ENCODE measurements at regions not wholly inside any gene's neighbourhood (a gene's known extent, or its start where the extent isn't known, plus 50 kb on each side); places are given as distances from the start of the nearest gene placed in this dataset.

DNA sequence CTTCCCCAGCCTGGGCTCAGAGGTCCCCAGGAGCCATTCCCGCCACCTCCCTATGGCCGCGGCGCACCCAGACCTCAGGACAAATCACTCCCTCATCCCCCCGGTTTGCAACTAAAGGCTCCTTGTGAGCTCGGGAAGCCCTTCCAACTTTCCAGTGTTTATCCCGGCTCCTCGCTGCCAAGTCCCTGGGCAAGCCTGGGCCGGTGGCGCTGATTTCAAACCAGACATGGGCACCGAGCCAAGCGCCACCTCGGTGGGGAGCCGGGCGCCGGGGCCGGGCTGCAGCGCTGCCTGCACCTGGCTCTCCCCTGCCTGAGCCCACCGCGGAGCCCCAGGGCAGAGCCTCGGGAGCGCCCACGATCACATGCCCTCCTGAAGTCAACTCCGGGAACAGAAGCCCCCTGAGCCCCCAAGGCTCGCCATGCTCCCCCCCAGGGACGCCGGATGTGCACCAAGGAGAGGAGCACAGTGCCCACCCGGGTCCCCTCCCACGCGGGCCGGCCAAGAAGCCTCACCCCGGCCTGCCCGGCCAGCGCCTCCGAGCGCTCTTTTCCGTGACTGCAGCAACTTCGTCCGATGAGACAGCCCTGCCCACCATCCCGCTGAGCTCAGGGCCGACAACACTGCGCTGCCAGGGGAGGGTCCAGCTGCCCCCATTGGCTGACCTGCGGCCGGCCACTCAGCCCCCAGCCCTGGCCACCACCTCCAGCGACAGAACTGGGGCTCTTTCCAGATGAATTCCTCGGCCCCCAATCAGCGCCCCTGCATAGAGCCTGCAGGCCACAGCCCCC, 50.0 kb downstream of the NCOR2 start:
- Mint-ChIP-seq H3K27ac (no peak overlapping the region), H3K4me3 (no peak overlapping the region), H3K27me3 (ENCODE audit: low read depth) (no peaks in the 10 kb centered on the region), H3K9me3 (no peaks in the 10 kb centered on the region), H3K36me3 (ENCODE audit: low read depth) (no peaks in the 10 kb centered on the region), H3K4me1 (ENCODE audit: low read depth) (no peaks in the 10 kb centered on the region)

DNA sequence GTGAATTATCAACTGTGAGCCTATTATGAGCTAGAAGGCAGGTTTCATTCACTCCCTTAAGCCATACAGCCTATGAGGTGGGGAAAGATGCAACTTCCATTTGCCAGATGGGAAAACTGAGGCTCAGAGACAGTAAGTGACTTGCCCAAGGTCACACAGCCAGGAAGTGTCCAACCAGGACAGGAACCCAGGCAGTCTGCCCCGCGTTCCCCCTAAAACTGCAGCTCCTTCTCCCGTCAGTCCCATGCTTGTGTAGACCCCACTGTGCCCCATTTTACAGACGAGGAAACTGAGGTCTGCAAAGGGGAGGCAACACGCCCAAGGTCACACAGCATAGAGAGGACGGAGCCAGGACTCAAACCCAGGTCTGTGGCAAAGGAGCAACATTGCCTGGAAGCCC, 50.6 kb downstream of the NCOR2 start:
- no peak overlapping the region for H3K4me3 Mint-ChIP-seq
- no peaks in the 10 kb centered on the region for H3K36me3 Mint-ChIP-seq (ENCODE audit: low read depth)

DNA sequence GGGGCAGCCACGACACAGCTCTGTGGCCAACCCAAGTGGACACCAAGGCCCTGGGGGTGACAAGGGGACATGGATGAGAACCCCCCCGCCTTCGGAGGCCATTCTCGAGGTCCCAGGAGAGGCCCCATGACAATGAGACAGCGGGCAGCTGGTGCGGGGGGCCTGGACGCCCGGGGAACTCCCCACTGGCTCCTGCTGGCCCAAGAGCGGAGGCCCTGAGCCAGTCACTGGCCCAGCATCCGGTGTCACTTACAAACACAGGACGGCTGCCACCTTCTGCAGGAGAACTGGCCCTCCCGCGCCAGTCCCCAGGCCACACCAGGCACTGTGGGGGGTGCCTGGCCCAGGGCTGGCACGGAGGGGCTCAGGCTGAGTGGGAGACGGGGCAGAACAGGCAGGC, 51.4 kb downstream of the NCOR2 start:
- H3K4me3 Mint-ChIP-seq = no peak overlapping the region
- H3K36me3 Mint-ChIP-seq (ENCODE audit: low read depth) = no peaks in the 10 kb centered on the region
- H3K27ac Mint-ChIP-seq = no peak overlapping the region
- H3K9me3 Mint-ChIP-seq = no peaks in the 10 kb centered on the region
- H3K4me1 Mint-ChIP-seq (ENCODE audit: low read depth) = no peaks in the 10 kb centered on the region
- H3K27me3 Mint-ChIP-seq (ENCODE audit: low read depth) = no peaks in the 10 kb centered on the region

More for the DNA sequence above, 50.6 kb downstream of the NCOR2 start:
- Mint-ChIP-seq H3K27me3 (ENCODE audit: low read depth) (no peaks in the 10 kb centered on the region), H3K4me1 (ENCODE audit: low read depth) (no peaks in the 10 kb centered on the region), H3K9me3 (no peaks in the 10 kb centered on the region), H3K27ac (no peak overlapping the region)

DNA sequence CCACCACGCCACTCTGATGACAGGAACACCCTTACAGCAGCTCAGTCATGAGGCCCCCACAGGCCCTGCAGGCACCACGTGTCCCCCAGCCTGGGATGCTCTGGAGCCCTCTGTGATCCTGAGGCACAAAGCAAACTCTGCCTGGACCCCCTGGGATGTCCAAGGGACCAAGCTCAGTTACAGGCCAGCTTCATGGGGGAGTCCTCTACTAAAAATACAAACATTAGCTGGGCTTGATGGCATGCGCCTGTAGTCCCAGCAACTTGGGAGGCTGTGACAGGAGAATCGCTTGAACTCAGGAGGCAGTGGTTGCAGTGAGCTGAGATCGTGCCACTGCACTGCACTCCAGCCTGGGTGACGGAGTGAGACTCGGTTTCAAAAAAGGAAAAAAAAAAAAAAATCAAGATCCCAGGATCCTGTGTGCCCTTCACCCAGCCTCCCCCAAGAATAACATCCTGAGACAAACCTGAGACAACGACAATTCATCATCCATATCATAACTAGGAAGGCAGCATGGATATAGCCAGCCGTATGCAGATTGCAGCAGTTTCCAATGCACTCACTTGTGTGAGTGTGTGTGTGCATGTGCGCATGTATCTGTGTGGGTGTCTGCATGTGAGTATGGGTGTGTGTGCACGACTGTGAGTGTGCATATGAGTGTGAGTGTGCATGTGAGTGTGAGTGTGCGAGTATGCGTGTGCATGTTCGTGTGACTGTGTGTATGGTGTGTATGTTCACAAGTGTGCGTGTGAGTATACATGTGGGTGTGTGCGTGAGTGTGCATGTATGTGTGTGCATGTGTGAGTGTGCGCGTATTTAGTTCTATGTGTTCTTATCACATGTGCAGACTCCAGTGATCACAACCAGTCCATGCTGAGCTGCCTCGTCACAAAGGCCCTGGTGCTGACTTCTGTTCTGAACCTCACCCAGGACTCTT, 52.1 kb downstream of the NCOR2 start:
- Mint-ChIP-seq H3K27me3 (ENCODE audit: low read depth) (no peaks in the 10 kb centered on the region), H3K4me3 (no peak overlapping the region), H3K9me3 (no peaks in the 10 kb centered on the region), H3K27ac (no peak overlapping the region), H3K36me3 (ENCODE audit: low read depth) (no peaks in the 10 kb centered on the region), H3K4me1 (ENCODE audit: low read depth) (no peaks in the 10 kb centered on the region)

DNA sequence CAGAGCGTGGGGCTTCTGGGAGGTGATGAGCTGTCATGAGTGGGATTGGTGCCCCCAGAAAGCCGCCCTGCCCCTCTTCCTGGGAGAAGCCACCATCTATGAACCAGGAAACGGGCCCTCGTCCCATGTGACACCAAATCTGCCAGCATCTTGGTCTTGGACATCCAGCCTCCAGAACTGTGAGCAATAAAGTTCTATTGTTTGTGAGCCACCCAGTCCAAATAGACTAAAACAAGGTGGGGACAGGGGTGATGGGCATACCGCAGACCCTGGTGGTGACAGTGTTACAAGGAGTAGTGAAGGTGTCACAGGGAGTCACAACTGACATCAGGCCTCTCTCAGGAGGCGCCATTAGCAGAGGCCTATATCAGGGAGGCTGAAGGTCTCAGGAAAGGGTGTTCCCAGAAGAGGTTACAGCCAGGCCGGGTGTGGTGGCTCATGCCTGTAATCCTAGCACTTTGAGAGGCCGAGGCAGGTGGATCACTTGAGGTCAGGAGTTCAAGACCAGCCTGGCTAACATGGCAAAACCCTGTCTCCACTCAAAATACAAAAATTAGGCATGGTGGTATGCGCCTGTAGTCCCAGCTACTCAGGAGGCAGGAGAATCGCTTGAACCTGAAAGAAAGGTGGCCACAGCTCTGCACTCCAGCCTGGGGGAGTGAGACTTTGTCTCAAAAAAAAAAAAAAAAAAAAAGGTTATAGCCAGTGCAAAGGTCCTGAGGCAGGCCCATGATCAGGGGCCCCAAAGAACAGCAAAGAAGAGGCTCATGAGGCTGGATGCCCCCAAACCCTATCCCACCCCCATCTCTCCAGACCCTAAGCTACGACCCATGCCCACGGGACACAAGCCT, 53.0 kb downstream of the NCOR2 start:
- no peak overlapping the region for H3K4me3 Mint-ChIP-seq
- H3K27me3 Mint-ChIP-seq (ENCODE audit: low read depth) = no peaks in the 10 kb centered on the region
- H3K9me3 Mint-ChIP-seq = no peaks in the 10 kb centered on the region
- H3K27ac Mint-ChIP-seq = no peak overlapping the region
- H3K4me1 Mint-ChIP-seq (ENCODE audit: low read depth) = no peaks in the 10 kb centered on the region
- no peaks in the 10 kb centered on the region for H3K36me3 Mint-ChIP-seq (ENCODE audit: low read depth)

DNA sequence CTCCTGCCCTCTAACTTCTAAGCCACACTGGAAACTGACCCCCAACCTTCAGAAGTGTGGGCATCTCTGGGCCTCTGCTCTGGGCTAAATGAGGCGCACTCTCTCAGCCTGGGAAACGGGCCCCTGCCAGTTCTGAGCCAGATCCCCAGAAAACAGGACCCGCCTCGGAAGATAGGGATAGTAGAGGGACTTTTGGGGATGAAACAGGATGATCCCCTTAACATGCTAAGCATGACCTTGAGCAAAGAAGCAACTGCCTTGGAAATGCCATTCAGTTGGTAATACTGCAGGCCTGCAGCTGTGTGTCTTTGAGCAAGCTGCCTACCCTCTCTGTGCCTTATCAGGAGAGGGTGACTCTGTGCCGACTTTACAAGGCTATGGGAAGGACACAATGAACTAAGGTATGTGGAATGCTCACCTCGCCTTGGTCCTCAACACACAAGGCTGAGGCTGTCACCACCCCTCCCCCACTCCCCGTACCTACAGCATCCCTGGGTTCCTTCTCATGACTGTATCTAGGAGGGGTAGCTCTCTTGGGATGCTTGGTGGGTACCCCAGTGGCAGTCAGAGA, 54.0 kb downstream of the NCOR2 start:
- H3K4me1 Mint-ChIP-seq (ENCODE audit: low read depth) = no peaks in the 10 kb centered on the region
- no peak overlapping the region for H3K4me3 Mint-ChIP-seq
- no peaks in the 10 kb centered on the region for H3K27me3 Mint-ChIP-seq (ENCODE audit: low read depth)
- no peak overlapping the region for H3K27ac Mint-ChIP-seq
- no peaks in the 10 kb centered on the region for H3K9me3 Mint-ChIP-seq
- H3K36me3 Mint-ChIP-seq (ENCODE audit: low read depth) = no peaks in the 10 kb centered on the region

DNA sequence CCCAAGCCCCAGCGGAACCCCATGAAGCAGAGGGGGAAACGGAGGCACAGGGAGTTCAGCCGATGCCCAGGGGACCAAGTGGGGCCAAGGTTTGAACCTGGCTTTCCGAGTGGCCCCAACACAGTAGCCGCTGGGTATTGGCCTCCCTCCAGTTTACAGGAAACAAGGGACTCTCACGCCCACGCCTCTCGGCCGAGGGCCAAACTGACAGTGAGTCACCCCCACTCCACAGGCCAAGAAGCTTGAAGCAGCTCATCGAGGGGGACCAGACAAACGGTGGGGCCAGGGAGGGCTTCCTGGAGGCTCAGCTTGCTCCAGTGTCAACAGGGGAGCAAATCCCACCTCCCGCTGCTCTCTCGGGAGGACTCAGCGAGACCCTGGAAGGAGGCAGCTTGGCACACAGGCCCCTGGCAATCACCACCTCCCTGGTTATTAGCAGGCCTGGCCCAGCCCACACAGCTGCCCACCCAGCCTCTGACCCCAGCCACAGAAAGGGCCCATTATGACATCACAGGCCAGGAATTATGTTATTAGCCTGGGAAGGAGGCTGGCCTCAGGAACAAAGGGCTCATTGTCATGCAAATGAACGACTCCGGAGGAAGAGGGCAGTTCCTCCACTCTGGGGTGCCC, 54.6 kb downstream of the NCOR2 start:
- H3K9me3 Mint-ChIP-seq = no peaks in the 10 kb centered on the region
- H3K4me1 Mint-ChIP-seq (ENCODE audit: low read depth) = no peaks in the 10 kb centered on the region
- H3K4me3 Mint-ChIP-seq = no peak overlapping the region
- no peaks in the 10 kb centered on the region for H3K36me3 Mint-ChIP-seq (ENCODE audit: low read depth)
- no peak overlapping the region for H3K27ac Mint-ChIP-seq
- no peaks in the 10 kb centered on the region for H3K27me3 Mint-ChIP-seq (ENCODE audit: low read depth)

DNA sequence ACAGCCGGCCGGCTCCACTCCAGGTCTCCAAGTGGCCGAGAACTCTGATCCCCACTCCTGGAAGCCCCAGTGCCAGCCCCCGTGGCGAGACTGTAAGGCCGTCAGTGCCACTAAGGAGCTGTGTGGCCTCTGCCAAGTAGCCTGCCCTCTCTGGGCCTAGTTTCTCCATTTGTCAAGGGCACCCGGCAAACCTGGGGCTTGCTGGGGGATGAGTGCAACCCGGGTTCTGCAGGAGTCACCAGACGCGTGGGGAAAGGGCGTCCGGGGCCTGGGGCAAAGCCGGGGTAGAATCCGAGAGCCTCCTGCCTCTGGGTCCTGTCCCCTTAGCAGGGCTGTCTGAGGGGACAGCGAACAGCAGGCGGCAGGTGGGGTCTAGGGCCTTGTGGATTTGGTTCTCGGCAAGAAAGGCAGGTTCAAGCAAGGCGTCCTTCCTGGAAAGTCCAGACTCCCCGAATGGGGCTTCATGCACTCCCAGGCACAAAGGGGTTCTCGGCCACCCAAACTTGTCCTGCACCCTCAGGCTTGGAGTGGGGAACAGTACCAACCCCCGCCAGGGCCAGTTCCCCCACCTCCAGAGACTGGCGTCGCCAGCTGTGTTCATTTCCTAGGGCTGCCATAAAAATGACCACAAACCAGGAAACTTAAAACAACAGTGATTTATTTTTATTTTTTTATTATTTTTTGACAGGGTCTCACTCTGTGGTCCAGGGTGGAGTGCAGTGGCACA, 56.0 kb downstream of the NCOR2 start:
- Mint-ChIP-seq H3K4me3 (no peak overlapping the region), H3K36me3 (ENCODE audit: low read depth) (no peaks in the 10 kb centered on the region), H3K4me1 (ENCODE audit: low read depth) (peaks cover 4% of the 10 kb centered on the region), H3K27me3 (ENCODE audit: low read depth) (no peaks in the 10 kb centered on the region), H3K9me3 (no peaks in the 10 kb centered on the region), H3K27ac (no peak overlapping the region)

DNA sequence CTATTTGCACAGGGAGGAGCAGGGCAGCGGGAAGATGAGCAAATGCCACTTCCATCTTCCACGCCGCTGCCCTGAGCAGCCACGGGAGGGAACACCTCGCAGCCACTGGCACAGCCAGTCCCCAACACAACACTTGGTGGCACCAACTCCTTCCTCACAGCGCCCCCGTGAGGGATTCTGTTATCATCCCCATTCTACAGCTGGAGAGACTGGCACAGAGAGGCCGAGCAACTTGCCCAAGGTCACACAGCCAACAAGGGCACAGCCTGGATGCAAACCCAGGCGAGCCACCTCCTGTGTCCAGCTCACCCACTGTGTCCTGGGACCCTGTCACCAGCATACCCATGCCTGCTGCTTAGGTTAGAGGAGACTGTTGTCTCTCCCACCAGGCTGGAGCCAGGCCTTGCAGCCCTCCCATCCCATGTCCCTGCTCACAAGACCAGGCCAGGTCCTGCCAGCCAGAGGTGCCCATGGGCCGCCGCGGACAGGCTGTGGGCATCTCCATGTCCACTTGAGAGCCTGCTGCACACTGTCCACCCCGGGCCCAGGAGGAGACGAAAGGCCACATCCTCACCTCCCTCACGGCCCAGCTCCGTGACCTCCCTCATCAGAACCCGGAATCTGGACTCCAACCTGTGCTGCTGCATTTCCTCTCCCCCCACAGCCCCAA, 57.0 kb downstream of the NCOR2 start:
- H3K36me3 Mint-ChIP-seq (ENCODE audit: low read depth) = no peaks in the 10 kb centered on the region
- no peak overlapping the region for H3K4me3 Mint-ChIP-seq
- no peak overlapping the region for H3K27ac Mint-ChIP-seq
- H3K27me3 Mint-ChIP-seq (ENCODE audit: low read depth) = no peaks in the 10 kb centered on the region
- H3K9me3 Mint-ChIP-seq = no peaks in the 10 kb centered on the region
- H3K4me1 Mint-ChIP-seq (ENCODE audit: low read depth) = peaks cover 4% of the 10 kb centered on the region

DNA sequence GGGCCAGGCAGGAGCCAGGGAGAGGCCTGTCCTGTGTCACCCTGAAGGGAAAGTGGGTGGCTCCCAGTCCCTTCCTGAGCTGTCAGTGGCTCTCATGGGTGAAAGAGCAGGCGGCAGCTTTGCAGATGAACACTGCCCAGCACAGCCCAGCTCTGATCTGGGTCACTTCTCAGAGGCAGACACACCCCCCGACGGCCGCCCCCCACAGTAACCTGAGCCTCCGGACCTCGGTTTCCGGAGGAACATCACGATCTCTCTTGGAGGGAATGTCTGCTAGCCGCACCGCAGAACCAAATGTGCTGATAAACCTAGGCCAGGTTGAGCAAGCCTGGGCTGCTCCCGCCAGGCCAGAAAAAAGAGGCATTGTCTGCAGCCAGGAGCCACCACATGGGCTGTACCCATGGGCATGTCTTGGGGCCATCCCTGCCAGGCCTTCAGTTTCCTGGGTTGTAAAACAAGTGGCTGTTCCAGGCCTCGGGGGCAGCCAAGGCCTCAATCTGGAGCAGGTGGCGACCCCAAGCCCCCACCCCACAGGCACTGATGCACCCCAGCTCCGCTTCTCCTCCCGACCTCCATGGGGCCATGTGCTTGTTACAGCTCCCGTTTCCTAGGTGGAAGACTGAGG, 57.6 kb downstream of the NCOR2 start:
- H3K36me3 Mint-ChIP-seq (ENCODE audit: low read depth) = no peaks in the 10 kb centered on the region
- H3K4me1 Mint-ChIP-seq (ENCODE audit: low read depth) = peaks cover 4% of the 10 kb centered on the region
- H3K9me3 Mint-ChIP-seq = no peaks in the 10 kb centered on the region
- no peak overlapping the region for H3K4me3 Mint-ChIP-seq
- no peaks in the 10 kb centered on the region for H3K27me3 Mint-ChIP-seq (ENCODE audit: low read depth)
- no peak overlapping the region for H3K27ac Mint-ChIP-seq

DNA sequence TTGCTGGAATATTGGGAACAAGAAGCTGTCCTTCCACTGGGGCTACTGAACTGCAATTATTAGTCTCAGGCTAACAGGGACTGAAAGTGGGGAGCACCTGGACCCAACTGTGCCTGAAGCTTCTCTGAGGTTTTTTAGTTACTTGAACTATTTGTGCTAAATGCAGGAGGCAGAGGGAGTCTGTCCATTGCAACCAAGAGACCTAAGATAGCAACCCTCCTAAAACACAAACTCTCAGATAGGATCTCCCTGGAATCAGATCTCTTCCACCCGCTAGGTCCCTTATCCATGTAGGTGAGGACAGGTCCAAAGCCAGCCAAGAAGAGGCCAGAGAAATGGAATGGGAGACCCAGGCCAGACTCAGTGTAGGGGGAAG, 58.1 kb downstream of the NCOR2 start:
- Mint-ChIP-seq H3K9me3 (no peaks in the 10 kb centered on the region), H3K27me3 (ENCODE audit: low read depth) (no peaks in the 10 kb centered on the region), H3K4me1 (ENCODE audit: low read depth) (peaks cover 4% of the 10 kb centered on the region), H3K4me3 (no peak overlapping the region), H3K27ac (no peak overlapping the region), H3K36me3 (ENCODE audit: low read depth) (no peaks in the 10 kb centered on the region)

DNA sequence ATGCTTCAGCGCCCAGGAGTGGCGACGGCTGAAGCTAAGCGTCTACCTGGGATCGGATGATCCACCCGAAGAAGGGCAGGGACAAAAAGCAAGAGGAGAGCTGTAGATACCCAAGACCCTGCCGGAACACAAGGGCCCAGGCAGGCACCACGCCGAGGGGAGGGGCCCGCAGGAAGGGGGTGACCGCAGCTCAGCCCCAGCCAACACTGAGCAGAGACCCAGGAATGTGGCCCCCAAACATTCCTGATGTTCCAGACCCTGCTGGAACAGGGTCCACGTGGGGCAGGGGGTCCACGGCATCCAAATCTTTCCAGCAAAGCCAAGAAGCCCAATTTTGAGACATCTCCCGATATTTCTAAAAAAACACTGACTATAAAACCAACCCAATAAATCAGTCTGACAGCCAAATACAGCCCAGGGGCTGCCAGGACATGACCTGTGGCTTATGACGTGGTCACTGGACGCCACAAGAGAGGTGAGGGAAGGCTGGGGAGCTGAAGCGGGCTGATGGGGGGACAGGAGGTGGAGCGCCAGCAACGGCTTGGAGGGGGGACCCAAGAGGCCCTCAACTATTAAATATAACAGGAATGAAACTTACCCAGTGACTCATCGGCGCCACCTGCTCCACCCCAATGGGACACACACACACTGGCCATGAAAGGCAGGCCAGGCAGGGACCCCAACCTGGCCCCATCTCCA, 58.9 kb downstream of the NCOR2 start:
- Mint-ChIP-seq H3K9me3 (no peaks in the 10 kb centered on the region), H3K36me3 (ENCODE audit: low read depth) (no peaks in the 10 kb centered on the region), H3K4me3 (no peak overlapping the region), H3K27ac (no peak overlapping the region), H3K27me3 (ENCODE audit: low read depth) (no peaks in the 10 kb centered on the region), H3K4me1 (ENCODE audit: low read depth) (peaks cover 4% of the 10 kb centered on the region)
